DMS53 treated with DMSO at 0.1 percent for 48 hours (cell line): ENCODE measurements at regions not wholly inside any gene's neighbourhood (a gene's known extent, or its start where the extent isn't known, plus 50 kb on each side); places are given as distances from the start of the nearest gene placed in this dataset.
A peak's percentile ranks its signal among the peaks of the same experiment; 100 is the strongest.

ENCODE experiments used
- DNase-seq: peaks from one replicate; lab custom pipeline; 2025; ENCODE audit not compliant: unreplicated experiment; lab: John Stamatoyannopoulos, UW

DNA sequence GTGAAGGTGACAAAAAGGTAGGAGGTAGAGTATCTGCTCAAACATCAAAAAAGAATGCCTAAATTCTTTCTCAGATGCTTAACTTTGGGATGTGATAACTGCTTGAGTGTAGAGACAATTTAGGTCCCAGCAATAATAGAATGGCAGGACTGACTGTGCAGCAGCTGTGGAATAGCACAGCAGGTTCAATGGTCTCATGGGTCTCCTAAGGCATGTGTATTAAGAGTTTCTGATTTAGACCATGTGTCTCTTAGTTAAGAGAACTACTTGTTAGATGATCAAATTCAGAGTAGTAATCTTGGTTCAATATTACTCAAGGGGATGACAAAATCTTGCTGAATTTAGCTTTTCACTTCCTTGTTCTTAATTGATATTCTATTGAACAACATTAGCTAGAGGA lies 72.0 kb downstream of the ALX1 start:
- DNase-seq, result no peak

DNA sequence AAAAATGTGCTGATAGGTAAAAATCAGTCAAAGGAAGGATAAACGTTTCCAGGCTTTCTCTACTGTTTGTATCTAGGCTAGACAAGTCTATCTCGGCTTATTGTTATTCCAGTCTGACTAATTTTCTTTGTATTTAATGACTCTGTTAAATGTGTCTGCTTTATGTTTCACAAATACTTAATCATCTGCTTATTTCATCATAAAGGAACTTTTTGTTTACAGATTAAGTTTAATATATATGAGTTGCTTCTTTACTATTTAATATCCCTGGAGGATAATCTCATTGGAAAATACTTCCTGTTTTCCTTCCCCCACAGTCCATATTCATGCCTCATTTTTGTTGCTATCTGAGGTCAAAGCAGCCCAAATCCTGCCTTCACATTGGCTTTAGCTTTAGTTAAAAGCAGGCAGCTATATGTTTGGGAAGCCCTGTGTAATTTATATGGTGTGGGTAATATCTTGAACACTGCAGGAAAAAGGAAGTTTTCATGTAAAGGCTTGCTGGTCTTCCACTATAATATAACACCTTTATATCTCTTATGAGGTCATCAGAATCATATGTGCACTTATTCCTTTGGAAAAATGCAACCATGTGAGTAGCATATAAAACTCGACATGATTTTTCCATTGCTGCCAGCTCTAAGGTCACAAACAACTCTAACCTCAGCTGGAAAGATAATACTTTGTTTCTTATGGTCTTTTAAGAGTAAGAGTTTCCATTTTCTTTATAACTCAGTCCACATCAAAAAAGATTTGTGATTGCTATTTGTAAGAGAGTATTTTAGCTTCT lies 76.8 kb downstream of the ALX1 start:
- DNase-seq, result no peak

DNA sequence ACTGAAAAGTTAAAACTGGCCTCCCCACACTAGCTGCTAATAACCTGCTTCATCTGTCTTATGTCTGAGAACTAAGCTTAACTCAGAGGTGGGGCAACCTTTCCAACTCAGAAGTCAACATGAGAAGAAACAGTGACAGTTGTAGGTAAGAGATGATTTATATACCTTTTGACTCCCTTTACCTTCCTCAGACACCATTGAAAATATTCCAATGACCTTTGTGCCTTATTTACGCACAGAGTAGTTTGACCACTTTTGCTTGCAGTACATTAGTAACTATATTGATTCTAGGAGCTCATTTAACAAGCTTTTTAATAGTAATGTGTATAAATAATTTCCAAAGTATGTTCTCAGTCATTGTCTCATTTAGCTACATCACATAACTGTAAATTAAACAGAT lies 77.6 kb downstream of the ALX1 start:
- no peak for DNase-seq

DNA sequence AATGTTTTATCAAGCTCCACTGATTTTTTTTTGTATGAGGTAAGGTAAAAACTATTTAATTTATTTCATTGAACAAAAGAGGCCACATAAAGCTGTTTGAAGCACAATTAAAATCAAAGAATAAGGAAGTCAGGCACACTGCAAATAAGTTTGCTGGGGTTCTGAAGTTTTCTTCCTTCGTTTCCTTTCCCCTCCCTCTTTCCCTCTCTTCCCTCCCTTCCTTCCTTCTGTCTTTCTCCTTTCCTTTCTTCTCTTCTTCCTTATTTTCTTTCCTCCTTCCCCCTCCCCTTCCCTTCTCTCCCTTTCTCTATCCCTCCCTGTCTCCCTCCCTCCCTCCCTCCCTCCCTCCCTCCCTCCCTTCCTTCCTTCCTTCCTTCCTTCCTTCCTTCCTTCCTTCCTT lies 78.7 kb downstream of the ALX1 start:
- no peak for DNase-seq

DNA sequence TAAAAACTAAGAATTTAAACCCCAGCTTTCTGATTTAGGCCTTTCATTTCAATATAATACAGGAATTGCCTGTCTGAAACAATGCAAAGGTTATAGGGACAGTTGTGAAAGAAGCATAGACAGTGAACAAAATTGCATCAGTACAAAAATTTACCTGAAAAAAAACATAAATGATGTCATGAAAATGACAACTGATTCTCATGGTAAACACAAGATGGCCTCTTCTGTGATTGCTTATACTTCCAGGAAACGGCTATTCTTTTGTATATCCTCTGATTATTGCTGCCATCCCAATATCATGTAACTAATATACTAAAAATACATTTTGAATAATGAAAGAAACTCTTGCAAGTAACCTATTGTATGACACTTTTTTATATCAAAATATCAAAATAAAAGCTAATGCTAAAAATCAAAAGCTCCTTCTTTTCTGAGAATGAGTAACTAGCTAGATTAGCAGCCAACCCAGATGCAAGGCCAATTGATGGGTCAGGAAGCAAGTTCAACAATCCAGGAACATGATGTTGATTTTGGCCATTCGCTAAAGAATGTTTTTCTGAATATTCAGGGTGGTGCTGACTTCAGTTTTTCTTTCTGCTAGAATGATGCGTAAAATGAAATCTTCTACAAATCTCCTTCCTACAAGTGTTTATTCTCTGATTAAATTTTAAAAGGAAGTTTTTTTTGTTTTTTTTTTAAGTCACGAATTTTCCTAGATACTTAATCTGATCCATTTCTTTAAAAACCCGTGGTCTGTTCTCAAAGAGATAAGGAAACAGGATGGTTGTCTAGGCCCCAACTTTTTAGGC lies 83.6 kb downstream of the ALX1 start:
- no peak for DNase-seq

DNA sequence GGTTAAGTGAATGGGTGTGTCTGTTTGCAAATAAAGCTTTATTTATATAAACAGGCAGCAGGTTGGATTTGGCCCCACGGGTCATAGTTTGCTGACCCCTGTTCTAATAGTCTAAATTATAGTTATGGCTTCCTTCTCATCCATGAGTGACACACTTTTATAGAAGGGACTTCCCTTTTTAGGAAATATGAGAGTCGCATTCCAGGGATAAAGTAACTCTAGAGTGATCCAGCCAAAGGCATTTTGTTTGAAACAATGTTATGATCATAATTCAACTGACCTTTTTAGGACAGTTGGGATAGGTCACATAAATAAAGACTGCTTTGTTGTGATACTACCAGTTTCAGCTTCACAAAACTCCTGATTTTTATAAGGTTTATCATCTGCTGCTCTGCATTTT lies 87.9 kb downstream of the ALX1 start:
- DNase-seq, result no peak

DNA sequence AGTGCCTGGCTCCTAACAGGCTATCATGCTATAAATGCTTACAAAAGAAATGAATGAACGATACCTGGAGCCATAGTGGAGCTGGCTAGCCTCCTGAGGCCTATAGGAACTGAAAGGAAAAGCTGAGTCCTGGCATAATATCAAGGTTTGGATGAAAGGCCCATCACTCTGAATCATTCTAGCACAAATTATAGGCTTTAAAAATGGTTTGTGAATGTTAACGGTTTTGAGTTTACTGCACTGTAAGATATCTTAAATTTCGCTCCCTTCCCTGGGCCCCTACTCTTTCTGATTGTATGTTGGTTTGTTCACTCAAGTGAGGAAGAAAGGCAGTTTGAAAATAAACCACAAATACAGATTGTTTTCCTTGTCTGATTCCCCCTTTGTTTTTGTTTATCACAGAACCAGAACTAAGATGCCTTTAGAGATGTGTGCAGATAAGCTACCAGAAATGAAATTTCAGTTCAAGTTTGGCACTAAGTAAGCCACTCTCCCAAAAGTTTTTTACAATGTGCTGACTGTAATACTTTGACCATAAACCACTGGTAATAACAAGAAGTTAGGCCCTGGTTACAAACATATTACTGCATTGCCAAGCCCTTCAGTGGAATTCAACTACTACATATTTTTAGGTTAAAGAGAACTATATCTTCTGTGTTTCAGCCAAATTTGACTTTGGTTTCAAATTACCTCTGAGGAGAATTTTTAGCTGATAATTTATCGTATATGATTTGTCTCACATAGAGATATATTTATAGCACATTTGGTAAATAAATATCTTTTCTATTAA lies 89.5 kb downstream of the ALX1 start:
- DNase-seq, result no peak

DNA sequence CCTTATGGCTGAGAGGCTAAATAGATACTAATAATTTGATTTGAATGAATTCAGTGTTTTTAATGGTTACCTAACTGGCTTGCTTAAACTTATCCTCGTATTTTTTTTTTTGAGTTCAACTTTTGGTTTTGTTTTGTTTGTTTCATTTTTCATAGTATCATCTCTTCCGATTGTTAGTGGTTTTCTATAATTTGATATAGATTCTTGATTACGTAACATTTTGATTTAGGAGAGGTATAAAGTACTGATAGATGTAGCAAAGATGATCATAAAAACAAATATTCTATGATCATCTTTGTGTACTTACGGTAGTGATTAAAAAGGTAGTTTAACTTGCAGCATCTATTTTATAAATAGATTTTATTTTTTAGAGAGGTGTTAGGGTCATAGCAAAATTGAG lies 93.0 kb downstream of the ALX1 start:
- no peak for DNase-seq

DNA sequence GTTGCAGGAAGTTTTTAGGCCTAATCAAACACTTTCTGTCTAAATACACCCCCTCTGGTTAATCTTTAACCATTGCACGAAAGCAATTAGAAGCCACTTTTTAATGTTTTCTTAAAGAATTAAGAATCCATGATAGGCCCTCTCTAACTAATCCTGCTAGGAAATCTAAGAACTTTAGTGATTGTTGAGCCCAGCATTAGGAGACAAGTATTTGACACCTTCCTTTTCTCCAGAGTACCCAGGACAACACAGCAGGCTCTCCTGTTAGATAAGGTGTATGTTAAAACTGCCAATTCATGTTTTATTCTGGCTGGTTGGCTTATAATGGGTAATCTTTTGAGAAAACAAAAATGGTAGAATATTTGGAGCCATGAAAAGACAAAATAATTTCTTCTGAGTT lies 95.0 kb downstream of the ALX1 start:
- DNase-seq, result peak; percentile 32

DNA sequence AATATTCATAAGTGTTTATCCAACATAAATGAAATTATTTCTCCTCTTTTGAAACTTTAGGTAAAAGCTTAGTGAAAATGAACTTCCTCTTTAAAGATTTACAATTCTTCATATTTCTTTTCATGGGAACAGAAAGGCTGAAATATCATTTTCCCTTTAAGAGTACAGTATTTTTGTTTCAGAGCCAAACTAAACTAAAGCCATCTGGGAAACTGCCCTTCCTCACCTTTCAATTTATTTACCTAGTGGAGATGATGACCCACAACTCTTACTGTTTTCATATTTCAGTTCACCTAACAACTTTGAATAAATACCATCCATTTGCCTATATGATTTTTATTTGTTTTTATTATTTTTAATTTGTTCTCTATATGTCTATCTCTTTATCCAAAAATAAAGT lies 105.4 kb downstream of the ALX1 start:
- peak; percentile 31 for DNase-seq

DNA sequence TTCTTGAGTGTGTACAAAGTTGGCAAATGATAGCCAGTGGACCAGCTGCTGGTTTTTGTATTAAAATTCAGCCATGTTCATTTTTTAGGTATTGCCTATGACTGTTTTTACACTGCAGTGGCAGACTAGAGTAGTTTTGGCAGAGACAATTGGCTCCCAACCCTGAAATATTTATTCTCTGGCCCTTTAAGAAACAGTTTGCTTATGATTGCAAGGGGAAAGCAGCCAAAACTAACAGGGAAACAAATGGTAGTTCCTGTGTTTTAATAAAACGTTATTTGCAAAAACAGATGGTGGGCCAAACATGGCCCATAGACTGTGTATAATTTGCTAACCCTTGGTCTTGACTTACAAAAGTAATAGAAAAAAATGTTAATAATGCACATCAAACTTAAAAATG lies 110.2 kb downstream of the ALX1 start:
- DNase-seq, result no peak

DNA sequence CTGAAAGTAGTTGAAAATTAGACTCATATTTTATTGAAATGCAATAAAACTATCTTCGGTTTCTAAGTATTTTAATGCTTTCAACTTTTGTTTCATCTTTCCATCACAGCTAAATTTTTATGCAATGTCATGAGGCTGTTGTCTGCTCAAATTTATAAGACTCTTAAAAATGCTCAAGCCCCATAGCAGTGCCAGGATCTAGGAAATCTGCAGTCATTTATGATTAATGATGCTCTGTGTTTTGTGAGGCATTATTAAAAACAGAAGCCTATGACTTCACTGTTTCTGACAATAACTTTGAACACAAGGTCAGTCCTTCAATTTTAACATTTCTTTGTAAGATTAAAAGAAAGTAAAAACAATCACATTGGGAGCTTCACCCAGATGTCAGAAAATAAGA lies 112.5 kb downstream of the ALX1 start:
- no peak for DNase-seq

DNA sequence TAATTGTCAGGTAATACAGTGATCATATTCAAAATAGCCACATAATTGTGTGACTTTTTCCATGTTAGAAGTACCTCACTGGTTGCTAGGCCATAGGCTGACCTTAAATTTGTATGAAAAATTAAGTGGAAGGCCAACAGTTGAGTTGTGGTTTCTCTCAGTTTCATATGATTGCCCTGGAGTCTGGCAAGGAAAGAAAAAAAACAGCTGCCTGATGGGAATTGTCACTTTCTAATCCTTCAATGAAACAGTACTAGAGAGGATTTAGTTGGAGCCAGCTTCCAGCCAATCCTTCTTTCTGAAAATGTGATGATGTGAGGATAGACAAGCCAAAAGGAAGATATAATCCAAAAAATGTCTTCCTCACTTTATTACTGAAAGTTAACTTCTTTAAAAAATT lies 113.6 kb downstream of the ALX1 start:
- no peak for DNase-seq

DNA sequence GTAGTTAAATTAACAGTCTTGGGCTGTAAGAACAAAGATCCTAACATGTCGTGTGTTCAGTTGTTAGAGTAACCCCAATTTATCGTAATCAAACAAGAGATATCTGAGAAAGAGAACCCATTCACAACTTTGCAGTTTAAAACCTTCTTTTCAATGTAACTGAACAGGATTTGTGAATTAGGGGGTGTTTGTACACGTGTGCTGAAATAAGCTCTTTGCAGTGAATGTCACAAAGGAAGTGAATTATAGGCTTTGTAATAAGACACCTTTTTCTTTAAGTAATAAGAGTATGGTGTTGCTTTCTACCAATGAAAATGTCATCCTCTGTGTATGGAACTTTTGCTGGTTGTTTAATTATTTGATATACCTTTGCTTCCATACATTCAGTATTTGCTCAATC lies 114.0 kb downstream of the ALX1 start:
- no peak for DNase-seq

DNA sequence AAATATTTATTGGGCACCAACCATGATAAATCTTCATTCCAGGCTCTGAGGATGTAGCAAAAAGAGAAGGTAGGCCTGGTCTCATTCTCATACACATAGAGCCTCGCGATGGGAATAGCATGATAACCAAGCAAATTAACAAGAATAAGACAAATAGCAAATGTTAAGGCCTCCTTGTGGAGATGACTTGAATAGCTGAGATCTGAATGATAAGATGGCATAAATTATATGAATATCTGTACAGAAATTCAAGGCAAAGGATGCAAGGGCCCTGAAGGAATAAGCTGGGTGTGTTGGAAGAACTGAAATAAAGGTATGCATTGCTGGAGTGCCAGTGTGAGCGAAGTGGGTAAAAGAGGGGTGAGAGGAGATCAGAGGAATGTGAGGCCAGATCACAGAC lies 114.8 kb downstream of the ALX1 start:
- DNase-seq, result no peak

DNA sequence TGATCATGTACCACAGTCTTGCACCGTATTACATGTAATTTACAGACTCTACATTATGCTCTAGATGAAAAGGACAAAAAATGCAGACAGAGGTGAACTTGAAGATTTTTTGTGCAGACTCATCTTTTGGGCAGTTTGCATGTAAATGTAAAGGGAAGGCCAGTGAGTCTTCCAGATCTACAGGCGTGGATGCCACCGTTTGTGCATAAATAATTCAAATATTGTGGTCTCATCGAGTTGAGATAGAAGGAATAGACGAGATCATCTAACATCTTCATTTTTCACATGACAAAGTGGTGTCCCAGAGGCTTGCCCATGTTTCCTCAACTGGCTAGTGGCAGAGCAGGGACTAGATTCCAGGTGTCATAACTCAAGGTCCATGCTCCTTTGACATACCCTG lies 125.2 kb downstream of the ALX1 start:
- no peak for DNase-seq

DNA sequence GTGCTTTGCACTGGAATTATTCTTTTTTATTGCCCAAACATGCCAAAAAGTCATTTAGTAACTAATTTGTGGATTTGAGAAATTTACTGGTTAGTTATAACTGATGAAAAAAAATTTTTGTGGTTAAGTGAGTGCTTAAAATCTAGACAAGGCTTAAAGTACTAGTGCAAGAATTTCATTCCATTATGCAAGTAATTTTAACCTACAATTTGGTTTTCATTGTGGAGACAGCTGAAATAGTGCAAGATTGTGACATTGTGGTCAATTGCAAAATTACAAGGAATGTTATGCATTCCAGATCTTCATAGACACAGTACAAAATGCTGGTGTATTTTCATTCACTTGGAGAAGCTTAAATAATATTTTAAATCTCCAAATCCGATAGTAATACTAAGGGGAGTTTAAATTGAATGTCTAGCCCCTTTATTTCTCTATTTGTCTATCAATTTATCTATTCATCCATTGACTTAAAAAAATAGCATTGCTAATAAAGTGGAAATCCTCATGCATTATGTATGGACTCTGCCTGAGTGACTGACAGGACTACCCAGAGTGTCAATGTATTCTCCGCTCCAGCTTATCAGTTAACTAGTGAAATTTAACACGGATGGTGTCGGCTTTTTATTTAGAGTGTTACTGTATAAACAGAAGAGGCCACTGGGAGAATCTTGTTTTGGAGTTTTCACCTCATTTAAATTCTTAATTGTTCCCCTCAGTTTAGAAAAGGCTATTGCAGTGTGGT lies 125.9 kb downstream of the ALX1 start:
- no peak for DNase-seq

DNA sequence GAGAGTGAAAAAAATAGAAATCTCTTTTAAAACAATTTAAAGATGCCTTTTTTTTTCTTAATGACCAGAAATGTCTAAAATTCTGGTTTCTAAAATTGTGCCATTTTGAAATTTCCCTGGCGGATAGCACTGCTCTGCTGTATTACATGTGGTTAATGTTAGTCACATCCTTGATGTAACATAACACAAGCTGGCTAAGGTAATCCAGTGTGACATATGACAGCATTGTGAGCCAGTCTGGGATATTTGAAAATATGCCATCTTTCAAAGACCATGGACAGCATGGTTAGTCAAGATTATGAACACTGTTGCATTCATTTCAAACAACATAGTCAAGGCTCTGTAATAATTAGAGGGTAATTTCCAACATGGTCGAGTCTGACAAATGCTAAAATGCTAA lies 133.2 kb downstream of the ALX1 start:
- no peak for DNase-seq

DNA sequence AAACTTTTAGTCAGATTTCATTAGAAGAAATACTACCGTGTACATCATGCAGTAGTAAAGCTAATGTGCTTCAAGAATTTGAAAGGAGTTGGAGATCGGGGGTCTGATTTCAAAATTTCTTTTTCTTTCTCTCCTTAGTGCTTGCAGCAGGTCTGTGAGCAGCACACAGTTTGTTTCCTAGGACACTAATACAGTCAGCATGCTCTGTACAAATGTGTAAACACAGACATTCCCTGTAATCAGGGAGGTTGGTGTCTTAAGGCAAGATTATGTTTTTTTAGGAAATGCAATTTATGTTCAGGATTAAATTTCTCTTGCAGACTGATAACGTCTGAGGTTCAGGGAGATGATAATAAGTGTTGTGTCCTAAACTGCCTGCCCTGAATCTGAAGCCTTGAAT lies 142.7 kb downstream of the ALX1 start:
- DNase-seq, result no peak

DNA sequence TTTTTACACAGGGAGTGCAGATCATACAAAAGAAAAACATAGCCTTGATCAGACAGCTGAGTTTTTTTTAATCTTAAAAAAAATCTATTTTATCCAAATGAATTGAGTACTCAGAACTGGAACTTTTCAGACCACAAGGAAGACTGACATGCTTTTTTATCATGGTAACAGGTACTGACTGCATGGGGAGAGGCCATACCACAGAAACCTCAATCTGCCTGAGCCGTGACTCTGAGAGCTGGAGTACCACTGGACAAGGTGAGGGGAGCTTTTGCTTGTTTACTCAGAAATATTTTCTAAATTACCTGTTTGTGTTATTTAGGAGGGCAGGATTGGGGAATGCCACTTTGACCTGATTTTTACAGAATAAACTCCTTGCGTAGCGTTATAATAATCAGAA lies 143.9 kb downstream of the ALX1 start:
- DNase-seq, result no peak
